GM23338 (cell line): ENCODE measurements at regions not wholly inside any gene's neighbourhood (a gene's known extent, or its start where the extent isn't known, plus 50 kb on each side); places are given as distances from the start of the nearest gene placed in this dataset.

Experiments used
- ATAC-seq: fragments of 200-7000 bp; cut with Tn5 transposase; 3 replicates; pipeline ENCODE4 v1.9.1; 2020
- DNase-seq: peaks from one replicate; pipeline ENCODE4 v3.0.0-alpha.2; 2015; ENCODE audit warnings: low spot score
- H2AFZ ChIP-seq: fragments of 200-600 bp; sonication (generic); 2 replicates; pipeline ENCODE4 v1.8.0; 2016; ENCODE audit warnings: antibody characterized with exemption, mild to moderate bottlenecking, moderate library complexity
- H3F3A ChIP-seq: fragments of 200-600 bp; sonication (generic); replicated peaks from 2 replicates; pipeline ENCODE4 v1.8.0; 2017; ENCODE audit warnings: antibody characterized with exemption, mixed run types, low read depth
- H3K27ac ChIP-seq: fragments of 200-600 bp; sonication (generic); 2 replicates; pipeline ENCODE4 v1.6.1; 2016; ENCODE audit warnings: low read depth
- H3K27me3 ChIP-seq: fragments of 200-600 bp; sonication (generic); 2 replicates; pipeline ENCODE4 v1.8.0; 2016; ENCODE audit warnings: mild to moderate bottlenecking, mixed run types, moderate library complexity; ENCODE audit not compliant: insufficient read depth
- H3K36me3 ChIP-seq: fragments of 200-600 bp; sonication (generic); 2 replicates; pipeline ENCODE4 v1.8.0; 2016; ENCODE audit warnings: mild to moderate bottlenecking; ENCODE audit not compliant: insufficient read depth
- H3K4me1 ChIP-seq: fragments of 200-600 bp; sonication (generic); 2 replicates; pipeline ENCODE4 v1.8.0; 2016; ENCODE audit warnings: mild to moderate bottlenecking, moderate library complexity; ENCODE audit not compliant: insufficient read depth
- H3K4me2 ChIP-seq: fragments of 200-600 bp; sonication (generic); 2 replicates; pipeline ENCODE4 v1.7.1; 2017; ENCODE audit warnings: mixed run types
- H3K4me3 ChIP-seq: fragments of 200-600 bp; sonication (generic); 2 replicates; pipeline ENCODE4 v1.6.1; 2016; ENCODE audit warnings: mixed run types
- H3K79me2 ChIP-seq: fragments of 200-600 bp; sonication (generic); replicated peaks from 2 replicates; pipeline ENCODE4 v1.8.0; 2017; ENCODE audit warnings: mild to moderate bottlenecking; ENCODE audit not compliant: insufficient read depth
- H3K9me2 ChIP-seq: fragments of 200-600 bp; sonication (generic); 2 replicates; pipeline ENCODE4 v1.8.0; 2017; ENCODE audit not compliant: insufficient read depth
- H4K20me1 ChIP-seq: fragments of 200-600 bp; sonication (generic); replicated peaks from 2 replicates; pipeline ENCODE4 v1.8.0; 2017; ENCODE audit warnings: mild to moderate bottlenecking; ENCODE audit not compliant: insufficient read depth
- H3K27ac Mint-ChIP-seq: 2 replicates; pipeline ENCODE4 v1.8.0; 2020; ENCODE audit warnings: inconsistent platforms, mild to moderate bottlenecking, moderate library complexity, mixed read lengths
- H3K27me3 Mint-ChIP-seq: 3 replicates; pipeline ENCODE4 v1.8.0; 2022; ENCODE audit warnings: low read depth, mild to moderate bottlenecking, moderate library complexity, mixed read lengths, inconsistent platforms; ENCODE audit not compliant: insufficient read depth, poor library complexity
- H3K36me3 Mint-ChIP-seq: 3 replicates; pipeline ENCODE4 v1.8.0; 2021; ENCODE audit warnings: low read depth, mild to moderate bottlenecking, inconsistent platforms, moderate library complexity, mixed read lengths
- H3K4me1 Mint-ChIP-seq: 3 replicates; pipeline ENCODE4 v1.8.0; 2020; ENCODE audit warnings: mild to moderate bottlenecking, inconsistent platforms, mixed read lengths
- H3K4me3 Mint-ChIP-seq: 3 replicates; pipeline ENCODE4 v1.8.0; 2021; ENCODE audit warnings: moderate library complexity, mild to moderate bottlenecking, inconsistent platforms, mixed read lengths
- H3K9me3 Mint-ChIP-seq: 3 replicates; pipeline ENCODE4 v1.8.0; 2020; ENCODE audit warnings: moderate library complexity, mild to moderate bottlenecking, inconsistent platforms, mixed read lengths
- CTCF ChIP-seq, 2 experiments: fragments of 200-600 bp in 1 of 2; sonication (generic) in 1 of 2; conservative IDR thresholded peaks; 2 replicates each; pipeline versions ENCODE4 v1.5.1 to v1.6.1; 2016 to 2017; ENCODE audit warnings: antibody characterized with exemption in 2 of 2, low read depth in 2 of 2, mild to moderate bottlenecking in 2 of 2, moderate library complexity in 1 of 2
- EZH2 ChIP-seq: fragments of 200-600 bp; sonication (generic); IDR thresholded peaks from one replicate; pipeline ENCODE4 v1.8.0; 2017; ENCODE audit warnings: antibody characterized with exemption, mild to moderate bottlenecking, low read depth; ENCODE audit not compliant: unreplicated experiment
- EZH2phosphoT487 ChIP-seq: fragments of 200-600 bp; sonication (generic); IDR thresholded peaks from one replicate; pipeline ENCODE4 v1.8.1; 2018; ENCODE audit warnings: antibody characterized with exemption; ENCODE audit not compliant: unreplicated experiment
- NANOG ChIP-seq: IDR thresholded peaks from 2 replicates; pipeline ENCODE4 v1.6.1; 2016; ENCODE audit warnings: antibody characterized with exemption, borderline replicate concordance
- POLR2AphosphoS5 ChIP-seq: IDR thresholded peaks from 2 replicates; pipeline ENCODE4 v1.6.1; 2016; ENCODE audit warnings: antibody characterized with exemption, low read depth
- STAT1 ChIP-seq: IDR thresholded peaks from one replicate; pipeline ENCODE4 v1.6.1; 2016; ENCODE audit warnings: antibody characterized with exemption; ENCODE audit not compliant: unreplicated experiment
- ZNF114 ChIP-seq: fragments of 250-450 bp; sonication (Bioruptor Pico); IDR thresholded peaks from 2 replicates; pipeline ENCODE4 v1.5.0; 2020; ENCODE audit warnings: mild to moderate bottlenecking, moderate library complexity
- ZNF331 ChIP-seq: fragments of 250-450 bp; sonication (Bioruptor Pico); IDR thresholded peaks from 2 replicates; pipeline ENCODE4 v1.5.0; 2020; ENCODE audit warnings: low read depth, mild to moderate bottlenecking, moderate library complexity
- TF ChIP-seq, protein P1 (sequence below): IDR thresholded peaks from 2 replicates; pipeline ENCODE4 v1.6.1; 2016; ENCODE audit warnings: antibody characterized with exemption
- TF ChIP-seq, protein P2 (sequence below): IDR thresholded peaks from one replicate; pipeline ENCODE4 v1.6.1; 2018; ENCODE audit warnings: antibody characterized with exemption; ENCODE audit not compliant: unreplicated experiment

GRCh38 chr2:207248702-207249377 is 83.1 kb upstream of the KLF7 start:
- Histone ChIP-seq H3K79me2 (no peaks in the 10 kb centered on the region), H4K20me1 (no peaks in the 10 kb centered on the region), H3K4me2 (no peak overlapping the region), H3K4me3 (no peak overlapping the region), H3K27me3 (no peaks in the 10 kb centered on the region), H2AFZ (no peak overlapping the region), H3K27ac (no peak overlapping the region), H3F3A (no peaks in the 10 kb centered on the region), H3K36me3 (no peaks in the 10 kb centered on the region), H3K4me1 (peaks cover 4% of the 10 kb centered on the region; the same call in 1 of the 2 replicates), H3K9me2 (peaks cover 8% of the 10 kb centered on the region; the same call in 1 of the 2 replicates)
- Mint-ChIP-seq H3K9me3 (no peaks in the 10 kb centered on the region), H3K36me3 (no peaks in the 10 kb centered on the region), H3K4me1 (peaks cover 24% of the 10 kb centered on the region), H3K27ac (no peak overlapping the region), H3K4me3 (no peak overlapping the region), H3K27me3 (peaks cover 2% of the 10 kb centered on the region)
- TF ChIP-seq EZH2phosphoT487 (no peak), ZNF114 (CRISPR knock-in tag) (no peak), CTCF (conservative IDR thresholded peaks at IDR 0.05; ENCODE audit: low read depth in 2 of 2) (no peak), ZNF331 (CRISPR knock-in tag) (no peak)
- no peak for DNase-seq
- ATAC-seq, result no peak

GRCh38 chr2:207251022-207251421 is 85.3 kb upstream of the KLF7 start:
- no peaks in the 10 kb centered on the region for H3F3A ChIP-seq
- DNase-seq, result no peak
- H3K27me3 ChIP-seq, result no peaks in the 10 kb centered on the region
- peaks cover 4% of the 10 kb centered on the region; the same call in 1 of the 2 replicates for H3K4me1 ChIP-seq
- Mint-ChIP-seq H3K4me3 (no peak overlapping the region), H3K27me3 (peaks cover 2% of the 10 kb centered on the region), H3K27ac (no peak overlapping the region), H3K9me3 (no peaks in the 10 kb centered on the region), H3K36me3 (no peaks in the 10 kb centered on the region), H3K4me1 (peaks cover 21% of the 10 kb centered on the region; the same call in 2 of the 3 replicates)
- peaks cover 10% of the 10 kb centered on the region; the same call in 1 of the 2 replicates for H3K9me2 ChIP-seq
- no peak overlapping the region for H3K4me2 ChIP-seq
- H2AFZ ChIP-seq, result no peak overlapping the region; the same call in 1 of the 2 replicates
- H3K27ac ChIP-seq, result no peak overlapping the region
- H4K20me1 ChIP-seq, result no peaks in the 10 kb centered on the region
- no peaks in the 10 kb centered on the region for H3K36me3 ChIP-seq
- no peak overlapping the region for H3K4me3 ChIP-seq
- ATAC-seq, result no peak
- no peaks in the 10 kb centered on the region for H3K79me2 ChIP-seq
- TF ChIP-seq NANOG (no peak), STAT1 (no peak), EZH2 (no peak), POLR2AphosphoS5 (no peak)
- TF ChIP-seq, protein P1, sequence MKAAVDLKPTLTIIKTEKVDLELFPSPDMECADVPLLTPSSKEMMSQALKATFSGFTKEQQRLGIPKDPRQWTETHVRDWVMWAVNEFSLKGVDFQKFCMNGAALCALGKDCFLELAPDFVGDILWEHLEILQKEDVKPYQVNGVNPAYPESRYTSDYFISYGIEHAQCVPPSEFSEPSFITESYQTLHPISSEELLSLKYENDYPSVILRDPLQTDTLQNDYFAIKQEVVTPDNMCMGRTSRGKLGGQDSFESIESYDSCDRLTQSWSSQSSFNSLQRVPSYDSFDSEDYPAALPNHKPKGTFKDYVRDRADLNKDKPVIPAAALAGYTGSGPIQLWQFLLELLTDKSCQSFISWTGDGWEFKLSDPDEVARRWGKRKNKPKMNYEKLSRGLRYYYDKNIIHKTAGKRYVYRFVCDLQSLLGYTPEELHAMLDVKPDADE, result no peak
- TF ChIP-seq, protein P2, sequence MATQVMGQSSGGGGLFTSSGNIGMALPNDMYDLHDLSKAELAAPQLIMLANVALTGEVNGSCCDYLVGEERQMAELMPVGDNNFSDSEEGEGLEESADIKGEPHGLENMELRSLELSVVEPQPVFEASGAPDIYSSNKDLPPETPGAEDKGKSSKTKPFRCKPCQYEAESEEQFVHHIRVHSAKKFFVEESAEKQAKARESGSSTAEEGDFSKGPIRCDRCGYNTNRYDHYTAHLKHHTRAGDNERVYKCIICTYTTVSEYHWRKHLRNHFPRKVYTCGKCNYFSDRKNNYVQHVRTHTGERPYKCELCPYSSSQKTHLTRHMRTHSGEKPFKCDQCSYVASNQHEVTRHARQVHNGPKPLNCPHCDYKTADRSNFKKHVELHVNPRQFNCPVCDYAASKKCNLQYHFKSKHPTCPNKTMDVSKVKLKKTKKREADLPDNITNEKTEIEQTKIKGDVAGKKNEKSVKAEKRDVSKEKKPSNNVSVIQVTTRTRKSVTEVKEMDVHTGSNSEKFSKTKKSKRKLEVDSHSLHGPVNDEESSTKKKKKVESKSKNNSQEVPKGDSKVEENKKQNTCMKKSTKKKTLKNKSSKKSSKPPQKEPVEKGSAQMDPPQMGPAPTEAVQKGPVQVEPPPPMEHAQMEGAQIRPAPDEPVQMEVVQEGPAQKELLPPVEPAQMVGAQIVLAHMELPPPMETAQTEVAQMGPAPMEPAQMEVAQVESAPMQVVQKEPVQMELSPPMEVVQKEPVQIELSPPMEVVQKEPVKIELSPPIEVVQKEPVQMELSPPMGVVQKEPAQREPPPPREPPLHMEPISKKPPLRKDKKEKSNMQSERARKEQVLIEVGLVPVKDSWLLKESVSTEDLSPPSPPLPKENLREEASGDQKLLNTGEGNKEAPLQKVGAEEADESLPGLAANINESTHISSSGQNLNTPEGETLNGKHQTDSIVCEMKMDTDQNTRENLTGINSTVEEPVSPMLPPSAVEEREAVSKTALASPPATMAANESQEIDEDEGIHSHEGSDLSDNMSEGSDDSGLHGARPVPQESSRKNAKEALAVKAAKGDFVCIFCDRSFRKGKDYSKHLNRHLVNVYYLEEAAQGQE, result no peak
